ENCODE measurements at regions not wholly inside any gene's neighbourhood (a gene's known extent, or its start where the extent isn't known, plus 50 kb on each side); places are given as distances from the start of the nearest gene placed in this dataset.

DNA sequence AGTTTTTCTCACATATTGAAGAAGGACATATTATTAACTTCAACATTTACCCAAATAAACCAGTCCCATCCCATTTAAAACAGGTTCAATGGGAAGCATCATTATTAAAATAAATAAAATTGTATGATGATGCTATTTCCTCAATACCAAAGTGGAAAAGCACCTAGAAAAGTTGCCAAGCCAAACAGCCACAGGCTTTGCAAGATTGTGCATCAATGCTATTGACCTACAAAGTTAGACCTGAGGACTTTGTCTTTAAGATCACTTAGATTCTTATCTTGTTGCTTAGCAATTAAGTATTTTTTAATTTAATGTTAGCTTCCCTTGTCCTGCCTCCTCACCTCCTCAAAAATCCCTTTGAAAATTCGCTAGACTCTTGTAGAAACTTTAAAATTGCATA is 132.1 kb downstream of the SAMD5 start:
- TF ChIP-seq, protein P1, sequence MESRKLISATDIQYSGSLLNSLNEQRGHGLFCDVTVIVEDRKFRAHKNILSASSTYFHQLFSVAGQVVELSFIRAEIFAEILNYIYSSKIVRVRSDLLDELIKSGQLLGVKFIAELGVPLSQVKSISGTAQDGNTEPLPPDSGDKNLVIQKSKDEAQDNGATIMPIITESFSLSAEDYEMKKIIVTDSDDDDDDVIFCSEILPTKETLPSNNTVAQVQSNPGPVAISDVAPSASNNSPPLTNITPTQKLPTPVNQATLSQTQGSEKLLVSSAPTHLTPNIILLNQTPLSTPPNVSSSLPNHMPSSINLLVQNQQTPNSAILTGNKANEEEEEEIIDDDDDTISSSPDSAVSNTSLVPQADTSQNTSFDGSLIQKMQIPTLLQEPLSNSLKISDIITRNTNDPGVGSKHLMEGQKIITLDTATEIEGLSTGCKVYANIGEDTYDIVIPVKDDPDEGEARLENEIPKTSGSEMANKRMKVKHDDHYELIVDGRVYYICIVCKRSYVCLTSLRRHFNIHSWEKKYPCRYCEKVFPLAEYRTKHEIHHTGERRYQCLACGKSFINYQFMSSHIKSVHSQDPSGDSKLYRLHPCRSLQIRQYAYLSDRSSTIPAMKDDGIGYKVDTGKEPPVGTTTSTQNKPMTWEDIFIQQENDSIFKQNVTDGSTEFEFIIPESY (IDR thresholded peaks at IDR 0.05; ENCODE audit: extremely low read depth, insufficient replicate concordance, low read length), result no peak
- TF ChIP-seq, protein P2, sequence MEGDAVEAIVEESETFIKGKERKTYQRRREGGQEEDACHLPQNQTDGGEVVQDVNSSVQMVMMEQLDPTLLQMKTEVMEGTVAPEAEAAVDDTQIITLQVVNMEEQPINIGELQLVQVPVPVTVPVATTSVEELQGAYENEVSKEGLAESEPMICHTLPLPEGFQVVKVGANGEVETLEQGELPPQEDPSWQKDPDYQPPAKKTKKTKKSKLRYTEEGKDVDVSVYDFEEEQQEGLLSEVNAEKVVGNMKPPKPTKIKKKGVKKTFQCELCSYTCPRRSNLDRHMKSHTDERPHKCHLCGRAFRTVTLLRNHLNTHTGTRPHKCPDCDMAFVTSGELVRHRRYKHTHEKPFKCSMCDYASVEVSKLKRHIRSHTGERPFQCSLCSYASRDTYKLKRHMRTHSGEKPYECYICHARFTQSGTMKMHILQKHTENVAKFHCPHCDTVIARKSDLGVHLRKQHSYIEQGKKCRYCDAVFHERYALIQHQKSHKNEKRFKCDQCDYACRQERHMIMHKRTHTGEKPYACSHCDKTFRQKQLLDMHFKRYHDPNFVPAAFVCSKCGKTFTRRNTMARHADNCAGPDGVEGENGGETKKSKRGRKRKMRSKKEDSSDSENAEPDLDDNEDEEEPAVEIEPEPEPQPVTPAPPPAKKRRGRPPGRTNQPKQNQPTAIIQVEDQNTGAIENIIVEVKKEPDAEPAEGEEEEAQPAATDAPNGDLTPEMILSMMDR (IDR thresholded peaks at IDR 0.05 in 2 of 3, conservative IDR thresholded peaks at IDR 0.05 in 1 of 3; ENCODE audit: borderline replicate concordance in 1 of 3, insufficient read depth in 1 of 3, low read depth in 2 of 3, low read length in 2 of 3), result no peak
- no peak for TF ChIP-seq EZH2 (IDR thresholded peaks at IDR 0.05)
